PC-9 (cell line): ENCODE measurements at regions not wholly inside any gene's neighbourhood (a gene's known extent, or its start where the extent isn't known, plus 50 kb on each side); places are given as distances from the start of the nearest gene placed in this dataset.
A peak's percentile ranks its signal among the peaks of the same experiment; 100 is the strongest.
"Not testable (repeated sequence)": the region's sequence is repeated elsewhere in the genome, so short reads cannot be mapped to it uniquely, and the experiment has no call there.

ENCODE experiments used
- BruUV-seq: library from RNA; stranded (reverse); fragments of 400-500 nt; replicated peaks from 2 replicates; lab custom pipeline; 2021; lab: Mats Ljungman, UMichigan
- CTCF ChIA-PET: fragments of 300-600 bp; sonication (Branson Sonifier 250); formaldehyde crosslinking; loops from one replicate; lab custom pipeline; 2022; ENCODE audit warnings: antibody characterized with exemption; lab: Charles Lee
- POLR2A ChIA-PET: fragments of 300-600 bp; sonication (Branson Sonifier 250); formaldehyde crosslinking; loops from one replicate; lab custom pipeline; 2022; ENCODE audit warnings: antibody characterized with exemption; ENCODE audit not compliant: unreplicated experiment; lab: Charles Lee
- DNase-seq, 2 experiments: peaks; one replicate each; pipeline versions ENCODE4 v3.0.0 to v3.0.0-alpha.2; 2015 to 2022; ENCODE audit warnings: mixed read lengths in 1 of 2
- H2AFZ ChIP-seq: fragments of 200-600 bp; sonication (generic); 2 replicates; pipeline ENCODE4 v1.8.1; 2017; ENCODE audit warnings: antibody characterized with exemption
- H3F3A ChIP-seq: fragments of 200-600 bp; sonication (generic); 2 replicates; pipeline ENCODE4 v1.8.1; 2017; ENCODE audit warnings: antibody characterized with exemption, mild to moderate bottlenecking, low read depth; ENCODE audit not compliant: insufficient read depth
- H3K27ac ChIP-seq: fragments of 200-600 bp; sonication (generic); 2 replicates; pipeline ENCODE4 v1.6.1; 2016; ENCODE audit warnings: mixed run types
- H3K27me3 ChIP-seq: fragments of 200-600 bp; sonication (generic); 2 replicates; pipeline ENCODE4 v1.6.1; 2016; ENCODE audit warnings: low read depth, mixed run types; ENCODE audit not compliant: insufficient read depth
- H3K36me3 ChIP-seq: fragments of 200-600 bp; sonication (generic); 2 replicates; pipeline ENCODE4 v1.6.1; 2016; ENCODE audit warnings: low read depth, mixed run types
- H3K4me1 ChIP-seq: fragments of 200-600 bp; sonication (generic); replicated peaks from 2 replicates; pipeline ENCODE4 v1.6.1; 2016; ENCODE audit warnings: mixed run types; ENCODE audit not compliant: insufficient read depth
- H3K4me2 ChIP-seq: fragments of 200-600 bp; sonication (generic); 2 replicates; pipeline ENCODE4 v1.6.1; 2017; ENCODE audit warnings: mixed run types
- H3K4me3 ChIP-seq: fragments of 200-600 bp; sonication (generic); 2 replicates; pipeline ENCODE4 v1.6.1; 2016; ENCODE audit warnings: mixed run types
- H3K79me2 ChIP-seq: fragments of 200-600 bp; sonication (generic); 2 replicates; pipeline ENCODE4 v1.6.1; 2017; ENCODE audit warnings: low read depth, mixed run types
- H3K9me2 ChIP-seq: fragments of 200-600 bp; sonication (generic); 2 replicates; pipeline ENCODE4 v1.8.1; 2017; ENCODE audit warnings: mild to moderate bottlenecking; ENCODE audit not compliant: insufficient read depth
- H3K9me3 ChIP-seq: fragments of 200-600 bp; sonication (generic); 2 replicates; pipeline ENCODE4 v1.8.1; 2016; ENCODE audit warnings: low read depth; ENCODE audit not compliant: insufficient read depth
- H4K20me1 ChIP-seq: fragments of 200-600 bp; sonication (generic); 2 replicates; pipeline ENCODE4 v1.8.1; 2017; ENCODE audit not compliant: insufficient read depth
- CTCF ChIP-seq: fragments of 200-600 bp; sonication (generic); conservative IDR thresholded peaks from 2 replicates; pipeline ENCODE4 v1.6.1; 2017; ENCODE audit warnings: mixed run types, antibody characterized with exemption, mild to moderate bottlenecking, moderate library complexity
- EZH2 ChIP-seq: fragments of 200-600 bp; sonication (generic); IDR thresholded peaks from 2 replicates; pipeline ENCODE4 v1.8.0; 2017; ENCODE audit warnings: antibody characterized with exemption, low read depth
- intact Hi-C: fragments of 100-400 bp; cut with micrococcal nuclease; formaldehyde crosslinking; loops from one replicate; pipeline ENCODE4 v1.10.0; 2022; ENCODE audit not compliant: unreplicated experiment

- H3K9me2 ChIP-seq, H3K27me3 ChIP-seq, POLR2A ChIA-PET, BruUV-seq, H3K4me3 ChIP-seq, H2AFZ ChIP-seq, H3K4me1 ChIP-seq, H3K27ac ChIP-seq, CTCF ChIA-PET, H3K36me3 ChIP-seq, H3K79me2 ChIP-seq, H3F3A ChIP-seq, H3K4me2 ChIP-seq, H4K20me1 ChIP-seq, H3K9me3 ChIP-seq, intact Hi-C loops, DNase-seq: not testable (repeated sequence)
Measured at GRCh38 chr4:55696424-55696823, 60.3 kb upstream of the NMU start.

- H3K4me3 ChIP-seq = no peak overlapping the region
- H3F3A ChIP-seq = no peaks in the 10 kb centered on the region
- ChIA-PET CTCF (no interaction called here), POLR2A (no interaction called here)
- H2AFZ ChIP-seq = no peak overlapping the region
- no peak overlapping the region for H3K27ac ChIP-seq
- intact Hi-C loops = no loop called here
- H3K4me1 ChIP-seq = no peaks in the 10 kb centered on the region
- no peak overlapping the region for H3K4me2 ChIP-seq
- no peaks in the 10 kb centered on the region for H3K36me3 ChIP-seq
- no TSS peak for BruUV-seq
- TF ChIP-seq EZH2 (no peak), CTCF (no peak)
- H3K27me3 ChIP-seq = no peaks in the 10 kb centered on the region
- no peaks in the 10 kb centered on the region for H4K20me1 ChIP-seq
- H3K9me2 ChIP-seq = no peaks in the 10 kb centered on the region
- DNase-seq = no peak
- H3K9me3 ChIP-seq = no peaks in the 10 kb centered on the region
- H3K79me2 ChIP-seq = no peaks in the 10 kb centered on the region
Measured at GRCh38 chr4:55706541-55706940, 70.4 kb upstream of the NMU start.

GRCh38 chr4:55707507-55707906 is 71.4 kb upstream of the NMU start:
- no TSS peak for BruUV-seq
- Histone ChIP-seq H3K9me2 (no peaks in the 10 kb centered on the region), H3K4me1 (no peaks in the 10 kb centered on the region), H3K27me3 (no peaks in the 10 kb centered on the region), H3K4me3 (peak overlapping the region; percentile 24; the same call in 1 of the 2 replicates), H3K9me3 (no peaks in the 10 kb centered on the region), H3K27ac (no peak overlapping the region), H2AFZ (peak overlapping the region; percentile 66; the same call in 1 of the 2 replicates), H3K4me2 (peak overlapping the region; percentile 36; the same call in 1 of the 2 replicates), H3K36me3 (no peaks in the 10 kb centered on the region), H3F3A (no peaks in the 10 kb centered on the region), H4K20me1 (no peaks in the 10 kb centered on the region), H3K79me2 (no peaks in the 10 kb centered on the region)
- ChIA-PET POLR2A (no interaction called here), CTCF (no interaction called here)
- no peak for DNase-seq
- TF ChIP-seq CTCF = no peak
- TF ChIP-seq EZH2 = no peak
- intact Hi-C loops = no loop called here

GRCh38 chr4:55707991-55708390 is 71.9 kb upstream of the NMU start:
- H3K27me3 ChIP-seq, H3K9me3 ChIP-seq, H4K20me1 ChIP-seq, intact Hi-C loops, POLR2A ChIA-PET, H3K4me1 ChIP-seq, H3K9me2 ChIP-seq, H3K79me2 ChIP-seq, CTCF ChIA-PET, H3K27ac ChIP-seq, H3K36me3 ChIP-seq, BruUV-seq, H3F3A ChIP-seq: not testable (repeated sequence)
- Histone ChIP-seq H3K4me2 (peak overlapping the region; percentile 36; the same call in 1 of the 2 replicates), H3K4me3 (peak overlapping the region; percentile 24; the same call in 1 of the 2 replicates), H2AFZ (peak overlapping the region; percentile 66; the same call in 1 of the 2 replicates)
- DNase-seq = peak in 1 of 2 experiments; percentile 16

GRCh38 chr4:55712835-55713234 is 76.7 kb upstream of the NMU start:
- POLR2A ChIA-PET, H3K27me3 ChIP-seq: not testable (repeated sequence)

More at GRCh38 chr4:55712835-55713234, 76.7 kb upstream of the NMU start:
- H3K36me3 ChIP-seq, DNase-seq, H3K79me2 ChIP-seq, BruUV-seq, H3K9me3 ChIP-seq, intact Hi-C loops, CTCF ChIA-PET, H3K9me2 ChIP-seq, H3K4me1 ChIP-seq, H3K4me3 ChIP-seq, H3K27ac ChIP-seq, H3F3A ChIP-seq, H3K4me2 ChIP-seq, H2AFZ ChIP-seq, H4K20me1 ChIP-seq: not testable (repeated sequence)
